GM21528 (cell line): ENCODE measurements at regions not wholly inside any gene's neighbourhood (a gene's known extent, or its start where the extent isn't known, plus 50 kb on each side); places are given as distances from the start of the nearest gene placed in this dataset.
"Not testable (repeated sequence)": the region's sequence is repeated elsewhere in the genome, so short reads cannot be mapped to it uniquely, and the experiment has no call there.

Experiments
- ATAC-seq: cut with Tn5 transposase; IDR thresholded peaks from one replicate; pipeline ENCODE4 v1.9.1; 2021; ENCODE audit warnings: mild to moderate bottlenecking, moderate library complexity; ENCODE audit not compliant: unreplicated experiment, low FRiP score

DNA sequence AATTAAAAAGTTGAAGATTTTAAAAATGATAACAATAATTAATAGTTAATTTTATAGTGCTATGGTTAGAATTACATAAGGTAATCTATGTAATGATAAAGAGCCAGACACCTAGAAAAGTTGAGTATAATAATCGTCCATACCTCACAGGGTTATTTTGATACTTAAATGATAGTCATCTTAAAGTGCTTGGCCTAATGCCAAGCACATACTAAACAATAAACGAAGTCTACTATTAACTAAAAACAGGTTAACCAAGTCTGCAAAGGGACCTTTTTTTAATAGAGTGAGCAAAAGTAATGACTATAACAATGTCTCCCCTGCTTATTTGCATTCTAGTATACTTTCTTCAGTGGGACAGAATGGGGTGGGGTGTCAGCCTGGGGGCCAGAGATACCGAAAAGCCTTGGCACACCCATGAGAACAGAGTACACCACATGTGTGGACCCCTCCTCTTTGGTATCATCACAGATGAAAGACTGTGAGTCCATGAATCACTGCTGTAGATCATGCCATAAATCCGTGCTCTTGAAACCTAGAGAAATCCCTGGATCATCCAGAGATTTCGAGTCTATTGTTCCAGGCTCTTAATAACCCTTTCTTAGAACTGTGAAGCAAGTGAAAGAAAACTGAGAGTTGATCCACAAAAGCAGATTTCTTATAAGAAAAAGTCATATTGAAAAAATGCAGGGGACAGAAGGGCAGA, 249.5 kb downstream of the PRELID2 start:
- ATAC-seq, result no peak

DNA sequence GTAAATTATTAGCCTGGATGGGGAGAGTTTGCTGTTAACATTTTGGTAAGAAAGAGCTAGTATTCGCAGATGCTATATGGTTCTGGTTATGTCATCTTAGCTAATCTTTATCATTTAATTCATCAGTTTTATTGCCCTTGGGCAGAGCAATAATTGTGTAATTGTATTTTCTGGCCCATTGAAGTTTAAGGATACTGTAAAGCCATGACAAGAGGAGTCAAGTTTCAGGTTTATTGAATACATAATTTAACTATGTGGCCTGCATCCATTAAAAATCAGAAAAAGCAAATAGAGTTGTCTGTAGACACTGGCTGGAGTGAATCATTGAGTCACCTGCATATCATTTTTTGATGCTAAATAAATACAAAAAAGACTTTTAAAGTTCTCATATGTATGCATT, 255.8 kb downstream of the PRELID2 start:
- ATAC-seq, result no peak

DNA sequence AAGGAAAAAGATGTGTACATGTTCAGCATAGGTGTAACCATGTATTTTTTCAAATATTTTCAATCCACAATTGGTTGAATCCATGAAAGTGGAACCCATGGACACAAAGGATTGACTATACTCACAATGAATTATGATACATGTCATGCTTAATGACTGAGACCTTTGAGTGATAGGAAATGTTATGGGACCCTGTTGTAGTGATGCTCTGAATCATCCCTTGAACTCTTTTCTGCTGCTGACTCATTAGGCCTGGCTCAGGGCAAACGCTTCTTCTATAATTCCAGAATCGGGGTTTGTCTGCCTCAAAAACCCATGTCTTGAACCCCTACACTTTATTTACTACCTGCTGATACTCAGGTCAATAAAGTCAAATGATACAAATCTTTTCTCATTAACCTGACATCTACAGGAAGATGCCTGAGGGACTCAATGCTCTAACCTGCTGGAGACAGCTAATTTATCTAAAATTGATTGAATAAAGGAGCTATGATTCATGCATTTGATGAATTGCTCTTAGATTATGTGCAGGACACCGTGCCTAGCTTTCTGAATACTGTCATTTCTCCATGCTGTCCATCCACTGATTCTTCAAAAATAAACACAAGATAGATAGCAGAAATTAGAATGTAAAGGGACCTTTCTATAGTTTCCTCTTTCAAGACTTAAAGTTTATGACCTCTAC, 260.1 kb downstream of the PRELID2 start:
- ATAC-seq, result no peak

DNA sequence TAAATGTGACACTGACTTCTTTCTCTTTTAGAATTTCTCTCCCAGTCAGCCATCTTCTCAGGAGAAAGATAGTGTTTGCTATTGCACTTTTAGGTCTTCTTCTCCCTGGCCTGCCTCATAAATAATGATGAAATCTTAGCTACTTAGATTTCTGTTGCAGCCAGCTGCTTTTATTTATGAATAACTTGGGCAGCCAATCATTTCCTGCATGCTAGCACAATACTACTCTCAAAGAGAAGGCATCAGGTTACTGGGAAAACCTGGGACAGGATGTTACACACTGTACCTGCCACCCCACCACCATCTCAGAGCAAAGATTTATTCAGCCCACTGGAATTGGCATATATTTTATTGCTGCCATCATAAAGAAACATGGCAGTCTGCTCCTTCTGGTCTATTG, 266.6 kb downstream of the PRELID2 start:
- no peak for ATAC-seq

DNA sequence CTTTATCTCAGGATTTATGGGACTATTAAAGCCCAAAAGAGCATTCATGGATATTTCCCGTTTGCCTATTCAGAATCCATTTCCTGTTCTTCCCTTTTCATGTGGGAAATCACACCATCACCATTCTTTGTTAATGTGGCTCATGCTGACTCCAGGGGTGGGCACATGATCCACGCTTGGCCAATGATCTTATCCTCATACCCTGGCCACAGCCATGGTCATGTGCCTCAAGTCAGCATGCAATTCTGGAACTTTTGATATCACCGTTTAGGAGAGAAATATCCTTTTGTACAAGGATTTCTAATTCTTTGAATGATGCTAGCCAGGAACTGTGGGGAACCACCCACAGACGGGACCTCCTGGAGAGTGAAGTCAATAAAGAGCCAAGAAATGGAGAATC, 272.2 kb downstream of the PRELID2 start:
- no peak for ATAC-seq

DNA sequence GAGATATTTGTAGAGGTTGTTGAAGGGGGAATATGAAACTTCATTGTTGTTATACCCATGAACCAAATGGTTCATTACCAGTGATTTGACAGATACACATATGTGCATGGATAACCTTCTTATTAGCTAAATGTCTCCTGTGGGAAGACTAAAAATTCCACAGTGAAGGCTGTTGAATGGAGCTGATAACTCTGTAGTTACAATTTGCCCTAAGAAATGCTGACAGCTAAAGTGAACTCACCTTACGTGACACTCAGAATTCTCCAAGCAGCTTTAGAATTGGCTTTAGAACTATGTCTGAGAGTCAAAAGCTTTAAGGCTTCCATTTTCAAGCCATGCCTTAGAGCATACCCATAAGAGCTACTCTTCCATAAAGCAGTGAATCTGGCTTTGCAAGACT, 276.9 kb downstream of the PRELID2 start:
- ATAC-seq, result no peak

DNA sequence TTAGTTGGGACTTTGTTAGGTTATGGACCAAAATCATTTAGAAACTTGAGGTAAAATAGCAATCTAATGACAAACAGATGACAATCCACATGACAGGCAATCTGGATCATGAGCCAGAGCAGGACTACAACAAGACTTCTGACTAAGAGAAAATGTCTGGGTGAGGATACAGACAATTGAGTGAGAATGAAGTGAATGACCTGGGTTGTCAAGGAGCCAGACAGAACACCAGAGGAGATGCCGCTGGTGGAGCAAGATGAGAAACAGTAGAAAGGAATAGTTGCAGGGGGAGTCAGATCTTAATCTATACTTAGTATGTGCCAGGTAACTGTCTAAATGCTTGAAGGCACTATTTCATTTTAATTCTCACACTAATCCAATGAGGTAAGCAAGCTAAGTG, 277.8 kb downstream of the PRELID2 start:
- ATAC-seq, result no peak

DNA sequence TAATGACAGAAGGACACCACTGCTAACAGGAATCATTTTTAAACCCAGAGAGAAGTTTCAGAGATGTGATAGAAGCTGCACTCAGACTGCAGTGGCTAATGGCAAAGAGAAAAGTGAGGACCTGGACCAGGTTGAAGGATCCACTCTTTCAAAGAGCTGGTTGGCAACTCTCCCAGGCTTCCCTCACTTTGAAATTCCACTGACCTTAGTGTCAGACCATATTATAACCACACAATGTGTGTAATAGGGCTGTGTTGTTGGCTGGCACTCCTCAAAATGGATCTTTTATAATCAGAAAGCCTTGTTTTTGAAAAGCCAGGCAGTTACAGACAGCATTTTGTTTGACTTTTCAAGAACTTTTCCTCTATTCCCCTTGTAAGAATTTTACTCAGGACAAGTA, 280.7 kb downstream of the PRELID2 start:
- no peak for ATAC-seq

DNA sequence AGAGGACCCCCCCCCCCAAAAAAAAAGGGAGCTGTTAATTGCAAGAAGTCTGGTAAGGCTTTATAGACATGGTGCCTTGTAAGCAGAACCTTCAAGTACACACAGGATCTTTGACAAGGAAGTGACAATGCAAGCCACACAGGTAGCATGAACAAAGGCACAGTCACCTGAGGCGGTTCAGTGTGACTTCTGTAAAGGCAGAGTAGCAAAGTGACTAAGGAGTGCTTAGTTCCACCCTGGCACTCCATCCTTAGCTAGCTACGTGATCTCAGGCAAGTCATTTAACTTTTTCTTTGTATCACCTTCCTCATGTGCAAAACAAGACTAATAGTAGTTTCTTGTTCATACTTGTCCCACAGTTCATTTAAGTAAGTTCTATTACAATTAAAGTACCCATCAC, 282.0 kb downstream of the PRELID2 start:
- ATAC-seq, result no peak

DNA sequence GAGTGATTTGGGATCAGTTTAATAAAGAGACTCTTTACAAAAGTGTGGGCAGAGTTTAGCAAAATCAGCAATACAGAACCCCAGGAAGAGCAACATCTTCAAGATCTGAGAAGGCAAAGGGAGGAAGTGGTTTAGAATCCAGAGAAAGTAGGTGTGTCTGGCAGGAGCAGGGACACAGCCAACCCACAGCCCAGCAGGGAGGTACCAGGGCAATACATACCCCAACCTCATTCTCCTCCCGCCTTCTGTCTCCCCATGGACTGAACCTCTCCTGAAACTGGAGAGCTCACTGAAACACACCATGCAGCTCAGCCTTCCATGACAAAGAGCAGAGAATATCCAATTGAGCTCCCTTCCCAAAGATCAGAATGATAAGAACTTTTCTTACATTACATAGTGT, 283.4 kb downstream of the PRELID2 start:
- no peak for ATAC-seq

DNA sequence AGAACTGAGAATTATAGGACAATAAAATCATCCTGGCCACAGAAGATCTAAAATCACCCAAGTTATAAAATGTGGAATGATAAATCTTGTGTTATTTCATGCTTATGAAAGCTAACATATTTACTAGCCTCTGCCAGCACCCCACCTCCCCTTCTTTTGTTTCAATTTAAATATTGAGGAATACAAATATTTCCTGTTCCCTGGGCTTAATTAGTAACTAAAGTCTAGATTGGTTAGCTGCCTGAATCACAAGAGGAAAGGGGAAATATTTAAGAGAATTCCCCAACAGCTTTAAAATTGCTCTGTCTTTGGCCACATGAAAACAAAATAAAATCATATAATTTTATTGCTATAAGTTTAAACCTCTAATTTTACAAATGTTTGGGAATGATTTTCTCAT, 287.0 kb downstream of the PRELID2 start:
- ATAC-seq, result no peak

DNA sequence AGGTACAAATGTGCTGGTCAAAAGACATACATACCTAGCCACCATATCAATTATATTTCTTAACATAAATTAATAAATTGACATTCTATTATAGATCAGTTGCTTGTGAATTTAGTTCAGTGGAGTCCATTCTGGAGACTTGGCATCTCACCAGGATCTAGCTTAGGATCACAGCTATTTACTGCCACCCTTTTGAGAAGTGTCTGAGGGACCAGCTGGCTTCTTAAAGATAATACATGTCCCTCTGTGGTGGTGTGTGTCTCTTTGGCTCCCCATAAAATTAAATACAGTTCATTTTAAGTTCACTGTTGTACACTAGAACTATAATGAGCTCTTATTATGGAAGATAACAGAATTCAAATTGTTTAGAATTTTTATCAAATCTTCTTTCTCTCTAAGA, 290.7 kb downstream of the PRELID2 start:
- no peak for ATAC-seq

DNA sequence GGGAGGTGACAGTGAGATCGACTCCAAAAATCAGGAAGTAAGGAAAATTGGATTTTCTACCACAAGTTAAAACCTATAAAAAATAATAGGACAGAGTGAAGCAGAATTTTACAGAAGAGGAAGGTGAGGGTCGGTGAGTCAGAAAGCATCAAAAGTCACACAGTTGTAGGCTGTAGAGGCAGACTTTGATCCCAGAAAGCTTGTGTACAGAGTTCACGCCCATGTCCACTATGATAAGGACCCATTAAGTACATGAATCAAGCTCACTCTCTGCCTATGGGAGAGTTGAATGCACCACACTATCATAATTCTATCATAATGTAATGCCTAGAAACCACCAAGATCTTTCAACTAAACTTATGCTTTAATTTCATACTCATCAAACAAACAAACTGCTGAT, 291.2 kb downstream of the PRELID2 start:
- ATAC-seq, result no peak

DNA sequence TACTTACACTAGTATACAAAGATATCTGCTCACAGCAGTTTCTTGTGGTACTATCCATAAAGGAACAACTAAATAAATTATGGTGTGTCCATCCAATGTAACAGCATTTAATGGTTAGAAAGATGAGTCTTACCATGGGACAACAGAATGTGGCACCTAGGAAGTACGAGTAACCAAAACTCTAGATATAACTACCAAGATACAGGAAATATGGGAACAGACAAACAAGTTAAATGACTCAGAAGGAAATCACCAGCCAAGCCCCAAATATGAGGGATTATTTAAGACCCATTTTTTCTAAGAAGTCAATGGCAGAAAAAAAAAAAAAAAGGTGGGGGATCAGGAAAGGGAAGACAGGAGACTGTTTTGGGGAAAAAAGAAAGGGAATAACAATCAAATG, 294.8 kb downstream of the PRELID2 start:
- ATAC-seq, result no peak

DNA sequence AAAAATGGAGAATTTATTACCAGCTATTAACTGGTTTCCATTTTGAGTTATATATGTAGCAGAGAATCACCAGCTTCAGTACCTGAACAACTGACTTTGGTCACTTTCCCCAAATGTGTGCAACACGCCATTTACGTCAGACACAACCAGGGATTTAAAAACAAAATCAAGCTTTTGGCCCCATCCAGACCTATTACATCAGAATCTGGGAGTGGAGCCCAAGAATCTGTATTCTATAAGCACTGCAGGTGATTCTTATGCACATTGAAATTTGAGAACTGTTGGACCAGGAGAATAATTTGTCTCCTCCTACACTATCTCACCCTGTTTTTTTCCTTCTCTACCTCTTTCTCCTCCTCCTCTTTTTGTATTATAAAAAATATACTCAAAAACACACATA, 295.9 kb downstream of the PRELID2 start:
- no peak for ATAC-seq

DNA sequence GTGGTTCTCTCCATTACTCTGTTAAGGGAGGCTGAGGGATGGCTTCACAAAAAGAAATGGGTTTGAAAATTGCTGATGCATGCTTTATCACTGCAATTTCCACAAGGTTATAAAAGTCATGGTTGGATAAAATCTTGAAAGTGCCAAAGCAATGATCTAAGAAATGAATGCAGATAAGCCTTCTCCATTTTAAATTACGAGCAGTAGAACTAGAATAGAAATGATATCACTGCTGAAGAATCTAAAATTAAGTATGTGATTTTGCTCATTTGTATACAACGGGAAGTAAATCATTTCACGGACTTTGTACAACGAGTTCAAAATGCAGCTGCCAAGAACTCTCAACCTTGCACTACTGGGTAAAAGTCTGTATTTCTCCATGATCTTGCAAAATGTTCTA, 299.0 kb downstream of the PRELID2 start:
- no peak for ATAC-seq

DNA sequence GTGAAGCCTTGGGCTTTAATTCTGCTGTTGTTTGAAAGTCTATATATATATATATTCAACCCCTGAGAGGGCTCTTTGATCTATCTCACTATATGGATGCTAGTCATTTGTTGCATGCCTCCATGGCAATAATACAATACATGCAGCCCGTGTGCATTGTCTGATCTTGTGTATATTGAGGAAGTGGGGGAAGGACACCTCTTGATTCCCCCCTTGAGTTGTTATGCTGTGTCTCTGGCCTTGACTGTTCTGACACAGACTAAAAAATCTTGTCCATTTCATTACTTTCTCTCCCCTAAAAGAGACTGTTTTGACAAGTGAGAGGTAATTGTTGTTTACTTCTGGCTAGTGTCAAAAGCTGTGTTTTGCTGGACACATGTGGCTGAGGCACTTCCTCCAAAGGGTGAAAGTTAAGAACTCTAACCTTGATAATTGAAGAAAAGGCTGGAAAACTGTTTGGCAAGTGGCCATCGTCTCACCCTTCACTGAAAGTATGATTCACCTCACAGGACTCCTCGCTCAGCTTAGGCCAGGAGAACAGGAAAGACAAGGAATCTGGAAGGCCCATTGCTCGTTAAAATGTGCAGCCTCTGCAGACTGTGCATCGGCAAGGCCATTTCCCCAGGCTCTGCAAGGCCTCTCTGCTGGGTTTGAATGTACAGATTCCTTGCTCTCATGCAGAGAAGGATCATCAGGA, 304.0 kb downstream of the PRELID2 start:
- ATAC-seq, result no peak

DNA sequence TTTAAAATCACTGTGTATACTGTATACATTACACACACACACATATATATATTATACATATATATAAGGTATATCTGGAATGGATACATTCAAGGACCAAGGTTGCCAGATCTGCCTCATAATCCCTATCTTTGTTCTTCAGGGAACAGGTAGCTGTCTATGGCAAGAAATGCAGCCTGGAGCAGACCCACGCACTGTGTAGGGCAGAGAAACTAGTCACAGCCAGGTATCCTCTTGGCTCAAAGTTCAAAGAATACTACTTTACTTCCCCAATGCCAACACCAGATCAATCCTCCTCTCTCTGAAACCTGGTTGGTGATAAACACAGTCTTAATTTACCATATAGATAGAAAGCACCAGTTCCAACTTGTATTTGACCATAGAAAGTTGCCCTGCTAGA, 313.6 kb downstream of the PRELID2 start:
- no peak for ATAC-seq

DNA sequence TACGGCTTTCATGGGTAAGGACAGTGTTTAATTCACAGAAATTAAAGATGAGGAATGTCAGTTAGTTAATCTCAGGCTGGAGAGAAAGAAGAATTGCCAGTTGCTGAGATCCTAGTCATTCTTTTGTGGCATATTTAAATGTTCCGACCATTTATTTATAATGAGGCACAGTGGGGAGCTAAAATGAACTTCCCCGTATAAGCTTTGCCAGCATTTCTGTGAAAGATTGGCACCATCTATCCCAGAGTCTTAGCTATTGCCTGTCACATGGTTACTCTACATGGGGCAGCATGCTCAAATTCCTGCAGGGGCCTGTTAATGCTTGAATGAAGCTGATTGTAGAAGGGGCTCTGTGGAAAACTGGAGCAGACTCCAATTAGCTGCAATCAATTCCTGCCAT, 314.1 kb downstream of the PRELID2 start:
- ATAC-seq, result no peak

DNA sequence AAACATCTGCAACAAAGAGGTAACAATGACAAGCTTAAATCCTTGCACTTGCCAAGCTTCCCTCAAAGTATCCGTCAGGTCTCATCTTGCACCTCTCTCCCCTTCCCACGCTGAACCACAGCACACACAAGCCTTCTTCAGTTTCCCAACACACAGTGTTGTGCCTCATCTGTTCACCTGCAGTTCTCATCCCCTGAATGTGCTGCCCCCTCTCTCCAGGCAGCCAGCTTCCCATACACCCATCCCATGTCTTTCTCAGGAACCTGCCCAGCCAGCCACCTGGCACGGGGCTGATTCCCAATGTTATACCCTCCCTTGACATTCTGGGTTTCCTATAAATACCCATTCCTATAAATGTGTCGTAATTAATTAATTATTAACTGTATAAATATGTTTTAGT, 314.8 kb downstream of the PRELID2 start:
- no peak for ATAC-seq

DNA sequence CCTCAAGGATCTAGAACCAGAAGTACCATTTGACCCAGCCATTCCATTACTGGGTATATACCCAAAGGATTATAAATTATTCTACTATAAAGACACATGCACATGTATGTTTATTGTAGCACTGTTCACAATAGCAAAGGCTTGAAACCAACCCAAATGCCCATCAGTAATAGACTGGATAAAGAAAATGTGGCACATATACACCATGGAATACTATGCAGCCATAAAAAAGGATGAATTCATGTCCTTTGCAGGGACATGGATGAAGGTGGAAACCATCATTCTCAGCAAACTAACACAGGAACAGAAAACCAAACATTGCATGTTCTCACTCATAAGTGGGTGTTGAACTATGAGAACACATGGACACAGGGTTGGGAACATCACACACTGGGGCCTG, 317.6 kb downstream of the PRELID2 start:
- ATAC-seq, result not testable (repeated sequence)

DNA sequence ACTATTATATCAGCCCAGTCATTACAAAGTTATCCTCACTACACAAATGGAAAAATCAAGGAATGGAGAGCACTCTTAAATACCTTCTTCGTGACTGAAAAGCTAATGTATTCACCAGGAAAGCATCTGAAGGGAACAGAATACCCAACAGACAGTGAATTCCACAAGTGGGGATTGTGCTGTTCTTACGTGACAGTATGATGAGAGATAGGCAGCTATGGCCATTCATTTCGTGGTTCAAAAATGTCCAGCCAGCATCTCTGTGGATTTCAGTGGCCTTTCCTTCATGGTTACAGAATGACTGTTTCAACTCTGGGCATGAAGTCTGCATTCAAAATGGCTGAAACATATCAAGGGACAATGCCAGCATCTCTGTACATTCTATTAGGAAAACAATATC, 323.8 kb downstream of the PRELID2 start:
- no peak for ATAC-seq
